Smooth muscle cell (in vitro differentiated cells): ENCODE measurements at regions not wholly inside any gene's neighbourhood (a gene's known extent, or its start where the extent isn't known, plus 50 kb on each side); places are given as distances from the start of the nearest gene placed in this dataset.

Source experiments
- DNase-seq: peaks from one replicate; lab custom pipeline; 2025; ENCODE audit not compliant: unreplicated experiment; lab: John Stamatoyannopoulos, UW
- H2AFZ ChIP-seq: fragments of 200-600 bp; sonication (generic); 2 replicates; pipeline ENCODE4 v1.6.0; 2016; ENCODE audit warnings: antibody characterized with exemption, low read depth, mild to moderate bottlenecking
- H3F3A ChIP-seq: fragments of 200-600 bp; sonication (generic); 2 replicates; pipeline ENCODE4 v1.6.0; 2017; ENCODE audit warnings: antibody characterized with exemption, low read depth
- H3K27ac ChIP-seq: fragments of 200-600 bp; sonication (generic); 2 replicates; pipeline ENCODE4 v1.5.1; 2016; ENCODE audit warnings: low read depth, mild to moderate bottlenecking
- H3K27me3 ChIP-seq: fragments of 200-600 bp; sonication (generic); 2 replicates; pipeline ENCODE4 v1.6.1; 2016; ENCODE audit warnings: low read depth, mild to moderate bottlenecking
- H3K36me3 ChIP-seq: fragments of 200-600 bp; sonication (generic); 2 replicates; pipeline ENCODE4 v1.5.1; 2016; ENCODE audit warnings: low read depth
- H3K4me1 ChIP-seq: fragments of 200-600 bp; sonication (generic); 2 replicates; pipeline ENCODE4 v1.5.1; 2016; ENCODE audit warnings: low read depth
- H3K4me2 ChIP-seq: fragments of 200-600 bp; sonication (generic); 2 replicates; pipeline ENCODE4 v1.6.0; 2016; ENCODE audit warnings: mild to moderate bottlenecking
- H3K4me3 ChIP-seq: fragments of 200-600 bp; sonication (generic); 2 replicates; pipeline ENCODE4 v1.5.1; 2016; ENCODE audit warnings: mild to moderate bottlenecking
- H3K79me2 ChIP-seq: fragments of 200-600 bp; sonication (generic); 2 replicates; pipeline ENCODE4 v1.6.0; 2016; ENCODE audit warnings: low read depth, mild to moderate bottlenecking
- H3K9ac ChIP-seq: fragments of 200-600 bp; sonication (generic); 2 replicates; pipeline ENCODE4 v1.6.0; 2016; ENCODE audit warnings: low read depth
- H3K9me3 ChIP-seq: fragments of 200-600 bp; sonication (generic); replicated peaks from 2 replicates; pipeline ENCODE4 v1.5.1; 2016; ENCODE audit warnings: low read depth
- H4K20me1 ChIP-seq: fragments of 200-600 bp; sonication (generic); 2 replicates; pipeline ENCODE4 v1.6.0; 2016; ENCODE audit warnings: low read depth
- CTCF ChIP-seq: fragments of 200-600 bp; sonication (generic); IDR thresholded peaks from 2 replicates; pipeline ENCODE4 v1.5.1; 2017; ENCODE audit warnings: borderline replicate concordance, mild to moderate bottlenecking, antibody characterized with exemption; ENCODE audit not compliant: insufficient read depth, poor library complexity, severe bottlenecking
- WGBS: methylation state at CpG from one replicate; pipeline ENCODE4 v1.1.7; 2016; ENCODE audit warnings: low lambda C conversion rate; 5-methylcytosine and 5-hydroxymethylcytosine counted together

DNA sequence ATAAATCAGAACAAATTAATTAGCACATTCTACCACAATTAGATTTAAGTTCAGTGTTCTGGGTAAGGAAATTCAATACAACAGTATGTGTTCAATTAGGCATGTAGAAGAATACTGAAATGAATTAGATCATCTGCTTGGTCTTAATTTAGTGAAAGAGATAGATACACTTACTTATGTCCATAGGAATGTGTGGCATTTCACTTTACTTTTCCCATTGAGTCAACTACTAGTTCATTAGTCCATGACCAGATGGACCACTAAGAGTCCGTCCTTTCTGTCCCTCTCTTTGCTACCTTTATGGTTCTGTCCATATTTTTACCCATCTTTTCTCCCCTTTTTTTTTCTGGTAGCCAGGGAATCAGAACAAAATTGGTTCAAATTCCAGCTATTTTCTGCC lies 276.9 kb downstream of the OSTF1 start:
- Histone ChIP-seq H2AFZ (no peak overlapping the region), H3K4me2 (no peak overlapping the region), H3K9me3 (peaks cover 4% of the 10 kb centered on the region), H3K79me2 (no peaks in the 10 kb centered on the region), H3K27me3 (no peaks in the 10 kb centered on the region), H3K4me1 (no peaks in the 10 kb centered on the region), H3F3A (no peaks in the 10 kb centered on the region), H3K36me3 (no peaks in the 10 kb centered on the region), H3K4me3 (no peak overlapping the region), H3K27ac (no peak overlapping the region), H4K20me1 (no peaks in the 10 kb centered on the region), H3K9ac (no peak overlapping the region)
- no peak for DNase-seq
- WGBS: 88% methylated on average over 1 of the region's 1 CpG
- TF ChIP-seq CTCF: no peak

DNA sequence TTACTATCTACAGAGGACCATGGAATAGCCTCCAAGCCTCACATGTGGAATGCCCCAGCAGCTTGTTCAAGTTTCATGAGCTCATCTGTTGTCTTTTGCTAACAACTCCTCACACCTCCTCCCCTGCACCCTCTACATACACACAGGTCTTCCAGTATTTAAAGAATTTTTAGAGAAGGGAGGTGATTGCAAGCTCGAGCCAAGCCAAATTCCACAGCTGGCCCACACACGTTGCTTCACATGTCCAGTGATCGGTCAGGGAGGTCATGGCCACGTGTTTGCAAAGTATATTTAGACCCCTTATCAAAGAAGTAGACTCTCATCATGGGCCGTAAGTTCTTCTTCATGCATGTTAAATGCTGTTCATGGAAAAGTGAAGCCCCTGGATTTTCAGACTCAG lies 281.7 kb downstream of the OSTF1 start:
- Histone ChIP-seq H3K27ac (no peak overlapping the region), H3K79me2 (no peaks in the 10 kb centered on the region), H3K4me2 (no peak overlapping the region), H3K27me3 (no peaks in the 10 kb centered on the region), H3K9ac (no peak overlapping the region), H2AFZ (no peak overlapping the region), H3K4me3 (no peak overlapping the region), H3K4me1 (no peaks in the 10 kb centered on the region), H3F3A (no peaks in the 10 kb centered on the region), H3K36me3 (no peaks in the 10 kb centered on the region), H4K20me1 (no peaks in the 10 kb centered on the region), H3K9me3 (no peaks in the 10 kb centered on the region)
- WGBS: 85% methylated on average over 5 of the region's 5 CpGs
- no peak for DNase-seq
- TF ChIP-seq CTCF: no peak

DNA sequence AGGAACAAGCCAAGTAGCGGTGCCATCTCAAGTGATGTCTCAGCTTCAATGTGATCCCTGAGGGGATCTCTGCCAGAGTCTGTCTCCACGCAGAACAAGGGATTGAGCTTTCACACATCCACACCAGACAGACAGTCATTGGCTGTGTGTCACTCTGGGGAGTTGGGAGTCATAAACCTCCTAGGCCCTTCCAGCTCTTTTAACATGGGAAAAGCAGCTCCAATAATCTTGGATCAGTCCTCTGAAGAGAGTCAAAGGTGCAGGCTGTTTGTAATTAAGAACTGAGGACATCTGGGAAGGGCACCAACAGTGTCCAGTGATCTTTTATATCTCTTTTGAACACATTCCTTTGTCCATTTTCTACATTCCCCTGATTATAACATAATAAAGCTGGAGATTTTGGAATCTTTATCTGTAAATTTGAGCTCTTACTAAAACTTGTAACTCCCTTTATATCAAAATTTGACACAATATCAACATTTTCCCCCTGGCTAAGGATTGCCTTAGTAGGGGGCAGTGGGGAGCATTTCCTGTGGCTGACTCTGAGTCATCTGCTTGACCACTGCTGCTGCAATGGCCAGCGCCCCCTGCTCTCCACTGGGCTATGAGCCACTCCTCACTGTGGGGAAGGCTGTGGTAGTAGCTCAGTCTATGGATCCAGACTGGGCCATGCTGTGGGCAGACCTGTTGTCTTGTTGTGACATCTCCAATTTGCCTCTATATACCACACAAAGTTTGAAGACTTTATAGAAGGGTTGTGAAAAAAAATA lies 284.4 kb downstream of the OSTF1 start:
- no peaks in the 10 kb centered on the region for H3K36me3 ChIP-seq
- no peak for TF ChIP-seq CTCF
- no peak overlapping the region for H3K4me3 ChIP-seq
- H2AFZ ChIP-seq: no peak overlapping the region
- H3K4me2 ChIP-seq: no peak overlapping the region
- H4K20me1 ChIP-seq: no peaks in the 10 kb centered on the region
- no peaks in the 10 kb centered on the region for H3K27me3 ChIP-seq
- no peaks in the 10 kb centered on the region for H3K9me3 ChIP-seq
- 65% methylated on average over 3 of the region's 3 CpGs for WGBS
- H3K79me2 ChIP-seq: no peaks in the 10 kb centered on the region
- H3K27ac ChIP-seq: no peak overlapping the region
- no peaks in the 10 kb centered on the region for H3K4me1 ChIP-seq
- H3K9ac ChIP-seq: no peak overlapping the region
- no peaks in the 10 kb centered on the region for H3F3A ChIP-seq
- no peak for DNase-seq

GRCh38 chr9:75376680-75377254 lies 288.5 kb downstream of the OSTF1 start:
- no peaks in the 10 kb centered on the region for H3F3A ChIP-seq
- no peaks in the 10 kb centered on the region for H3K79me2 ChIP-seq
- H3K9ac ChIP-seq: no peak overlapping the region
- no peaks in the 10 kb centered on the region for H3K4me1 ChIP-seq
- no peak for DNase-seq
- H3K4me3 ChIP-seq: no peak overlapping the region
- H3K4me2 ChIP-seq: no peak overlapping the region
- no peaks in the 10 kb centered on the region for H3K36me3 ChIP-seq
- no peaks in the 10 kb centered on the region for H3K27me3 ChIP-seq
- H3K27ac ChIP-seq: no peak overlapping the region
- 83% methylated on average over 3 of the region's 3 CpGs for WGBS
- H2AFZ ChIP-seq: no peak overlapping the region
- TF ChIP-seq CTCF: no peak
- no peaks in the 10 kb centered on the region for H3K9me3 ChIP-seq
- H4K20me1 ChIP-seq: no peaks in the 10 kb centered on the region
